ENCODE measurements at regions not wholly inside any gene's neighbourhood (a gene's known extent, or its start where the extent isn't known, plus 50 kb on each side); places are given as distances from the start of the nearest gene placed in this dataset.
A peak's percentile ranks its signal among the peaks of the same experiment; 100 is the strongest.

DNA sequence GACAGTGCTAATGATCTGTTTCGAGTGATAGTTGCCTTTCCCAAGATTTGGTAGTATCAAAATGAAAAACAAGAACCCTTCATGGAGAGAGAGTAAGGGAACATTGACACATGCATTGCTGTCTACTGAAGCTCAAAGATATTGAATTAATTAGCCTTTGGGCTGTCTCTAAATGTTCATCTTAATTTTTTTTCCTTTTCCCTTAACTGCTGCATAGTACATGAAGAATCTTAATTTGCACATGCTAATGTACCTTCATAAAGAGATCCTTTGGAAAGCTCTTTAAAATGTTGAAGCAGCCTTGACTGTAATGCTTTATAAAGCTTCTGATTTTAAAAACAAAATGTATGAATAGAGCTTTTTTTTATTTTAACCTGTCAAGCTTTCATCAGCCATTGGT is 452.2 kb downstream of the TUSC7 start:
- no peaks in the 10 kb centered on the region for H3K9me3 ChIP-seq (ENCODE audit: insufficient read depth, low read depth, low read length)
- no peak overlapping the region for H3K4me3 Mint-ChIP-seq (ENCODE audit: unreplicated experiment)
- FAIRE-seq (no peak), DNase-seq (ENCODE audit: low read depth) (no peak)
- H2AFZ ChIP-seq (ENCODE audit: low read depth, low read length): no peak overlapping the region
- H3K9me3 Mint-ChIP-seq (ENCODE audit: unreplicated experiment): no peaks in the 10 kb centered on the region
- peaks cover 8% of the 10 kb centered on the region for H3K4me1 Mint-ChIP-seq (ENCODE audit: low read depth, unreplicated experiment)
- no peak overlapping the region for H3K4me3 ChIP-seq (ENCODE audit: insufficient read depth, low read depth, low read length)
- H3K36me3 Mint-ChIP-seq (ENCODE audit: low read depth, unreplicated experiment): no peaks in the 10 kb centered on the region
- H3K27me3 ChIP-seq (ENCODE audit: insufficient read depth, low read length): no peaks in the 10 kb centered on the region
- no peak overlapping the region for H3K4me2 ChIP-seq (ENCODE audit: low read length)
- H3K27ac ChIP-seq (ENCODE audit: low read depth, low read length): no peak overlapping the region
- no peaks in the 10 kb centered on the region for H3K79me2 ChIP-seq (ENCODE audit: insufficient read depth, low read length)
- H3K27me3 Mint-ChIP-seq (ENCODE audit: low read depth, unreplicated experiment): no peaks in the 10 kb centered on the region
- no peaks in the 10 kb centered on the region for H3K36me3 ChIP-seq (ENCODE audit: insufficient read depth, low read length)
- H4K20me1 ChIP-seq (ENCODE audit: insufficient read depth, low read length): no peaks in the 10 kb centered on the region
- no peak for TF ChIP-seq EZH2 (IDR thresholded peaks at IDR 0.05; ENCODE audit: insufficient read depth, low read length)
- TF ChIP-seq, protein P1, sequence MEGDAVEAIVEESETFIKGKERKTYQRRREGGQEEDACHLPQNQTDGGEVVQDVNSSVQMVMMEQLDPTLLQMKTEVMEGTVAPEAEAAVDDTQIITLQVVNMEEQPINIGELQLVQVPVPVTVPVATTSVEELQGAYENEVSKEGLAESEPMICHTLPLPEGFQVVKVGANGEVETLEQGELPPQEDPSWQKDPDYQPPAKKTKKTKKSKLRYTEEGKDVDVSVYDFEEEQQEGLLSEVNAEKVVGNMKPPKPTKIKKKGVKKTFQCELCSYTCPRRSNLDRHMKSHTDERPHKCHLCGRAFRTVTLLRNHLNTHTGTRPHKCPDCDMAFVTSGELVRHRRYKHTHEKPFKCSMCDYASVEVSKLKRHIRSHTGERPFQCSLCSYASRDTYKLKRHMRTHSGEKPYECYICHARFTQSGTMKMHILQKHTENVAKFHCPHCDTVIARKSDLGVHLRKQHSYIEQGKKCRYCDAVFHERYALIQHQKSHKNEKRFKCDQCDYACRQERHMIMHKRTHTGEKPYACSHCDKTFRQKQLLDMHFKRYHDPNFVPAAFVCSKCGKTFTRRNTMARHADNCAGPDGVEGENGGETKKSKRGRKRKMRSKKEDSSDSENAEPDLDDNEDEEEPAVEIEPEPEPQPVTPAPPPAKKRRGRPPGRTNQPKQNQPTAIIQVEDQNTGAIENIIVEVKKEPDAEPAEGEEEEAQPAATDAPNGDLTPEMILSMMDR (IDR thresholded peaks at IDR 0.05; ENCODE audit: insufficient read depth, low read depth, low read length): no peak
- no peak overlapping the region for H3K27ac Mint-ChIP-seq (ENCODE audit: unreplicated experiment)
- H3K9ac ChIP-seq (ENCODE audit: low read length): no peak overlapping the region
- H3K4me1 ChIP-seq (ENCODE audit: insufficient read depth, low read length): no peaks in the 10 kb centered on the region

DNA sequence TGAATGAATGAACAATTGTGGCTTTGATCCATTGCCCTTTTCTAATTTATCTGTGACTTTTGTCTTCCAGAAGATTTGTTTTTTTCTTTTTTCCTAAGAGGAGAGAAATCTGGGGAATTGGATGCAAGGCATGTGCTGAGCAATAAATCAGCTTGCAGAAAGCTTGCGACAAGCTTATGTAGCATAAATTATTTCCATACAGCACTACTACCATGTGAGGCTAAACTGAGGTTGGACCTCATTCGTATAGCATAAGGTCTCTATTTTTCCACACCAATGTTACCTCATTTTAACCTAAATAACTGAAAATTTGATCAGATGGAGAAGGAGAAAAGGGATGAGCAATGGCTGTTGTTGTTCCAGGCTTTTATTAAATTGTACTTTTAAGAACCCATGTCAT is 455.6 kb downstream of the TUSC7 start:
- H3K4me1 ChIP-seq (ENCODE audit: insufficient read depth, low read length): no peaks in the 10 kb centered on the region
- H4K20me1 ChIP-seq (ENCODE audit: insufficient read depth, low read length): no peaks in the 10 kb centered on the region
- H3K27me3 ChIP-seq (ENCODE audit: insufficient read depth, low read length): no peaks in the 10 kb centered on the region
- H3K27me3 Mint-ChIP-seq (ENCODE audit: low read depth, unreplicated experiment): no peaks in the 10 kb centered on the region
- no peak overlapping the region for H3K4me3 Mint-ChIP-seq (ENCODE audit: unreplicated experiment)
- H3K4me2 ChIP-seq (ENCODE audit: low read length): no peak overlapping the region
- no peaks in the 10 kb centered on the region for H3K9me3 ChIP-seq (ENCODE audit: insufficient read depth, low read depth, low read length)
- TF ChIP-seq, protein P1 (IDR thresholded peaks at IDR 0.05; ENCODE audit: insufficient read depth, low read depth, low read length): no peak
- TF ChIP-seq EZH2 (IDR thresholded peaks at IDR 0.05; ENCODE audit: insufficient read depth, low read length): no peak
- H3K27ac ChIP-seq (ENCODE audit: low read depth, low read length): no peak overlapping the region
- DNase-seq (ENCODE audit: low read depth) (no peak), FAIRE-seq (no peak)
- H3K9ac ChIP-seq (ENCODE audit: low read length): no peak overlapping the region
- H3K4me3 ChIP-seq (ENCODE audit: insufficient read depth, low read depth, low read length): no peak overlapping the region
- no peaks in the 10 kb centered on the region for H3K36me3 ChIP-seq (ENCODE audit: insufficient read depth, low read length)
- no peaks in the 10 kb centered on the region for H3K36me3 Mint-ChIP-seq (ENCODE audit: low read depth, unreplicated experiment)
- H3K4me1 Mint-ChIP-seq (ENCODE audit: low read depth, unreplicated experiment): peaks cover 8% of the 10 kb centered on the region
- no peaks in the 10 kb centered on the region for H3K9me3 Mint-ChIP-seq (ENCODE audit: unreplicated experiment)
- H3K79me2 ChIP-seq (ENCODE audit: insufficient read depth, low read length): no peaks in the 10 kb centered on the region
- H2AFZ ChIP-seq (ENCODE audit: low read depth, low read length): no peak overlapping the region
- H3K27ac Mint-ChIP-seq (ENCODE audit: unreplicated experiment): no peak overlapping the region

DNA sequence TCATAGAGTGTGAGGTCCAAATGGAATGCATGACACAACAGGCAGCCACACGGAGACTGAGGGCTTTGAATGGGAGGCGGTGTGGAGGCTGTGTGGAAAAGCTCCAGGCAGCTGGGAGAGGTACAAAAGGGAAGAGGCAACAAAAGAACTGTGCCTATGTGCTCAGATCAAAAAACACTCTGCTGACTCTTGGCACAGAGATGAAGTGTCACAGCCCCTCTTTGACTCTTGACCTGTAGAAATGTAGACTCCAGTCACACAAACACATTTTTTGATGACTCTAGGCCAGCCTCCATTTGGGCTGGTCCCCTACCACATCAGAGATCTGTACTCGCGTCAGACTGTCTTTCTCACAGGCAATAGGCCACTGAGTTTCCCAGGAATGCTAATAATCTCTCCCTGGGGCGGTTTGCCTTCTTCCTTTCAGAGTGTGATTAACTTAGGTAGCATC is 456.0 kb downstream of the TUSC7 start:
- Histone ChIP-seq H3K27ac (ENCODE audit: low read depth, low read length) (no peak overlapping the region), H4K20me1 (ENCODE audit: insufficient read depth, low read length) (no peaks in the 10 kb centered on the region), H3K4me3 (ENCODE audit: insufficient read depth, low read depth, low read length) (no peak overlapping the region), H3K9ac (ENCODE audit: low read length) (no peak overlapping the region), H3K27me3 (ENCODE audit: insufficient read depth, low read length) (no peaks in the 10 kb centered on the region), H3K4me2 (ENCODE audit: low read length) (no peak overlapping the region), H3K79me2 (ENCODE audit: insufficient read depth, low read length) (no peaks in the 10 kb centered on the region), H3K4me1 (ENCODE audit: insufficient read depth, low read length) (no peaks in the 10 kb centered on the region), H3K9me3 (ENCODE audit: insufficient read depth, low read depth, low read length) (no peaks in the 10 kb centered on the region), H3K36me3 (ENCODE audit: insufficient read depth, low read length) (no peaks in the 10 kb centered on the region), H2AFZ (ENCODE audit: low read depth, low read length) (peak overlapping the region; percentile 40)
- Mint-ChIP-seq H3K9me3 (ENCODE audit: unreplicated experiment) (no peaks in the 10 kb centered on the region), H3K27me3 (ENCODE audit: low read depth, unreplicated experiment) (no peaks in the 10 kb centered on the region), H3K36me3 (ENCODE audit: low read depth, unreplicated experiment) (no peaks in the 10 kb centered on the region), H3K4me3 (ENCODE audit: unreplicated experiment) (no peak overlapping the region), H3K27ac (ENCODE audit: unreplicated experiment) (peak overlapping the region; percentile 69), H3K4me1 (ENCODE audit: low read depth, unreplicated experiment) (peaks cover 8% of the 10 kb centered on the region)
- FAIRE-seq: no peak
- DNase-seq (ENCODE audit: low read depth): peak; percentile 12
- no peak for TF ChIP-seq EZH2 (IDR thresholded peaks at IDR 0.05; ENCODE audit: insufficient read depth, low read length)
- TF ChIP-seq, protein P1 (IDR thresholded peaks at IDR 0.05; ENCODE audit: insufficient read depth, low read depth, low read length): no peak

Data from astrocyte (in vitro differentiated cells and primary cell).